Endothelial cell of umbilical vein (primary cell): ENCODE measurements at regions not wholly inside any gene's neighbourhood (a gene's known extent, or its start where the extent isn't known, plus 50 kb on each side); places are given as distances from the start of the nearest gene placed in this dataset.

Experiments
- CTCF ChIP-seq, 2 donors: IDR thresholded peaks; 1 replicate in 1 of 2; 2 replicates in 1 of 2; pipeline ENCODE4 v1.5.1; 2011; ENCODE audit warnings: low read length in 2 of 2, mild to moderate bottlenecking in 2 of 2, moderate library complexity in 2 of 2, control low read depth in 1 of 2, inconsistent platforms in 1 of 2, low read depth in 1 of 2; ENCODE audit not compliant: insufficient read depth in 1 of 2; ENCODE audit errors: extremely low read depth in 1 of 2
- EZH2 ChIP-seq: IDR thresholded peaks from 2 replicates; pipeline ENCODE4 v1.6.1; 2012; ENCODE audit warnings: borderline replicate concordance, low read depth, mild to moderate bottlenecking, moderate library complexity, low read length, inconsistent platforms; ENCODE audit not compliant: severe bottlenecking
- FOS ChIP-seq: IDR thresholded peaks from 2 replicates; pipeline ENCODE4 v1.6.1; 2011; ENCODE audit warnings: mild to moderate bottlenecking, low read length, moderate library complexity, borderline replicate concordance; ENCODE audit not compliant: insufficient read depth
- GATA2 ChIP-seq: IDR thresholded peaks from 2 replicates; pipeline ENCODE4 v1.7.0; 2011; ENCODE audit warnings: low read depth, mild to moderate bottlenecking, moderate library complexity, mixed read lengths, low read length; ENCODE audit not compliant: insufficient read length, insufficient read depth
- JUN ChIP-seq: IDR thresholded peaks from 2 replicates; pipeline ENCODE4 v1.6.1; 2011; ENCODE audit warnings: borderline replicate concordance, low read depth; ENCODE audit not compliant: insufficient read length, insufficient read depth
- MYC ChIP-seq: IDR thresholded peaks from one replicate; pipeline ENCODE4 v1.6.1; 2011; ENCODE audit warnings: mild to moderate bottlenecking, low read depth, low read length
- POLR2A ChIP-seq: IDR thresholded peaks from 2 replicates; pipeline ENCODE4 v1.6.1; 2012; ENCODE audit warnings: low read depth, mild to moderate bottlenecking, control low read depth, low read length
- POLR2AphosphoS5 ChIP-seq: IDR thresholded peaks from 2 replicates; pipeline ENCODE4 v1.6.1; 2012; ENCODE audit warnings: low read depth, mild to moderate bottlenecking, control low read depth, low read length, moderate library complexity; ENCODE audit not compliant: insufficient read depth

- TF ChIP-seq CTCF (IDR thresholded peaks at IDR 0.05; ENCODE audit: extremely low read depth in 1 of 2, insufficient read depth in 1 of 2, low read depth in 1 of 2, low read length in 2 of 2) (no peak), JUN (no peak), EZH2 (no peak), POLR2A (no peak), POLR2AphosphoS5 (no peak), GATA2 (no peak), MYC (no peak), FOS (no peak)
Observed at GRCh38 chr12:60391051-60391450, 795.2 kb downstream of the SLC16A7 start.
